ENCODE measurements at regions not wholly inside any gene's neighbourhood (a gene's known extent, or its start where the extent isn't known, plus 50 kb on each side); places are given as distances from the start of the nearest gene placed in this dataset.

DNA sequence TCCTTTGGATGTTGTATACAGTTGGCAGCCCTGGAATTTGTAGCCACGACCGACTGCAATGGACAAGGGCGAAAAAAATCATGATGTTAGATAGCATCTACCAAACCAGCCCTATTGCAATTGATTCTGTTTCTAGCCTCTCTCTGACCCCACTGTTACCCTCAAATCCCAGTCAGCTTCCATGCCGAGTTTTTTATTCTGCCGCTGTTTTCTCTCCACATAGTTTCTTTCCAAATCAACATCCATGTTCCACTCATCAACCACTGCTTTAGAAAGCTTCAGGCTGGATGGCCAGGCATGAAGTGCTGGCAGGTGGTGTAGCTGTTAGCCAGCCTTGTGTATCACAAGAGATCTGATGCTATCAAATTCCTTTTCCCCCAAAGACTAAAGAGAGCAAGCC, 272.8 kb downstream of the FIGN start:
- TF ChIP-seq, protein P1, sequence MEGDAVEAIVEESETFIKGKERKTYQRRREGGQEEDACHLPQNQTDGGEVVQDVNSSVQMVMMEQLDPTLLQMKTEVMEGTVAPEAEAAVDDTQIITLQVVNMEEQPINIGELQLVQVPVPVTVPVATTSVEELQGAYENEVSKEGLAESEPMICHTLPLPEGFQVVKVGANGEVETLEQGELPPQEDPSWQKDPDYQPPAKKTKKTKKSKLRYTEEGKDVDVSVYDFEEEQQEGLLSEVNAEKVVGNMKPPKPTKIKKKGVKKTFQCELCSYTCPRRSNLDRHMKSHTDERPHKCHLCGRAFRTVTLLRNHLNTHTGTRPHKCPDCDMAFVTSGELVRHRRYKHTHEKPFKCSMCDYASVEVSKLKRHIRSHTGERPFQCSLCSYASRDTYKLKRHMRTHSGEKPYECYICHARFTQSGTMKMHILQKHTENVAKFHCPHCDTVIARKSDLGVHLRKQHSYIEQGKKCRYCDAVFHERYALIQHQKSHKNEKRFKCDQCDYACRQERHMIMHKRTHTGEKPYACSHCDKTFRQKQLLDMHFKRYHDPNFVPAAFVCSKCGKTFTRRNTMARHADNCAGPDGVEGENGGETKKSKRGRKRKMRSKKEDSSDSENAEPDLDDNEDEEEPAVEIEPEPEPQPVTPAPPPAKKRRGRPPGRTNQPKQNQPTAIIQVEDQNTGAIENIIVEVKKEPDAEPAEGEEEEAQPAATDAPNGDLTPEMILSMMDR (IDR thresholded peaks at IDR 0.05): no peak
- no peak for TF ChIP-seq POLR2A (IDR thresholded peaks at IDR 0.05)
